ENCODE measurements at regions not wholly inside any gene's neighbourhood (a gene's known extent, or its start where the extent isn't known, plus 50 kb on each side); places are given as distances from the start of the nearest gene placed in this dataset.

- Mint-ChIP-seq H3K9me3 (peaks cover 0 to 4% (median 0%) of the 10 kb centered on the region in 3 donors), H3K4me1 (no peaks in the 10 kb centered on the region), H3K36me3 (peaks cover 3% of the 10 kb centered on the region), H3K27ac (no peak overlapping the region), H3K27me3 (no peaks in the 10 kb centered on the region), H3K4me3 (no peak overlapping the region)
Measured at GRCh38 chr6:126127659-126128058, 141.3 kb downstream of the TRMT11 start.

- Mint-ChIP-seq H3K36me3 (peaks cover 8% of the 10 kb centered on the region), H3K9me3 (peaks cover 0 to 23% (median 5%) of the 10 kb centered on the region in 3 donors), H3K4me3 (no peak overlapping the region), H3K27me3 (no peaks in the 10 kb centered on the region), H3K27ac (no peak overlapping the region), H3K4me1 (no peaks in the 10 kb centered on the region)
Measured at GRCh38 chr6:126131246-126131645, 144.9 kb downstream of the TRMT11 start.

- H3K9me3 Mint-ChIP-seq, result peaks cover 0 to 32% (median 6%) of the 10 kb centered on the region in 3 donors
- peaks cover 11% of the 10 kb centered on the region for H3K36me3 Mint-ChIP-seq
- no peaks in the 10 kb centered on the region for H3K4me1 Mint-ChIP-seq
Measured at GRCh38 chr6:126133984-126134383, 147.6 kb downstream of the TRMT11 start.

GRCh38 chr6:126134491-126134890 is 148.2 kb downstream of the TRMT11 start:
- H3K27me3 Mint-ChIP-seq, result no peaks in the 10 kb centered on the region
- H3K4me1 Mint-ChIP-seq, result no peaks in the 10 kb centered on the region
- no peak overlapping the region for H3K27ac Mint-ChIP-seq
- H3K36me3 Mint-ChIP-seq, result peaks cover 11% of the 10 kb centered on the region
- peaks cover 0 to 32% (median 6%) of the 10 kb centered on the region in 3 donors for H3K9me3 Mint-ChIP-seq
- H3K4me3 Mint-ChIP-seq, result no peak overlapping the region

More at GRCh38 chr6:126133984-126134383, 147.6 kb downstream of the TRMT11 start:
- no peak overlapping the region for H3K27ac Mint-ChIP-seq
- H3K4me3 Mint-ChIP-seq, result no peak overlapping the region
- H3K27me3 Mint-ChIP-seq, result no peaks in the 10 kb centered on the region

GRCh38 chr6:126140015-126140414 is 153.7 kb downstream of the TRMT11 start:
- no peaks in the 10 kb centered on the region for H3K4me1 Mint-ChIP-seq
- H3K4me3 Mint-ChIP-seq, result no peak overlapping the region
- H3K9me3 Mint-ChIP-seq, result peaks cover 0 to 17% (median 2%) of the 10 kb centered on the region in 3 donors
- no peak overlapping the region for H3K27ac Mint-ChIP-seq
- H3K36me3 Mint-ChIP-seq, result peaks cover 2% of the 10 kb centered on the region
- no peaks in the 10 kb centered on the region for H3K27me3 Mint-ChIP-seq

- no peaks in the 10 kb centered on the region for H3K9me3 Mint-ChIP-seq
- H3K27me3 Mint-ChIP-seq, result no peaks in the 10 kb centered on the region
- H3K36me3 Mint-ChIP-seq, result no peaks in the 10 kb centered on the region
- no peak overlapping the region for H3K4me3 Mint-ChIP-seq
- no peaks in the 10 kb centered on the region for H3K4me1 Mint-ChIP-seq
- no peak overlapping the region for H3K27ac Mint-ChIP-seq
Measured at GRCh38 chr6:126143761-126144251, 157.5 kb downstream of the TRMT11 start.

- Mint-ChIP-seq H3K27me3 (no peaks in the 10 kb centered on the region), H3K36me3 (no peaks in the 10 kb centered on the region), H3K4me1 (no peaks in the 10 kb centered on the region), H3K27ac (no peak overlapping the region), H3K9me3 (no peaks in the 10 kb centered on the region), H3K4me3 (no peak overlapping the region)
Measured at GRCh38 chr6:126145351-126145750, 159.0 kb downstream of the TRMT11 start.

- no peak overlapping the region for H3K4me3 Mint-ChIP-seq
- H3K4me1 Mint-ChIP-seq, result no peaks in the 10 kb centered on the region
- H3K36me3 Mint-ChIP-seq, result no peaks in the 10 kb centered on the region
- no peaks in the 10 kb centered on the region for H3K9me3 Mint-ChIP-seq
- no peak overlapping the region for H3K27ac Mint-ChIP-seq
- H3K27me3 Mint-ChIP-seq, result no peaks in the 10 kb centered on the region
Measured at GRCh38 chr6:126147291-126147815, 161.0 kb downstream of the TRMT11 start.

- Mint-ChIP-seq H3K9me3 (no peaks in the 10 kb centered on the region), H3K27me3 (no peaks in the 10 kb centered on the region), H3K36me3 (no peaks in the 10 kb centered on the region), H3K4me1 (no peaks in the 10 kb centered on the region), H3K4me3 (no peak overlapping the region), H3K27ac (no peak overlapping the region)
Measured at GRCh38 chr6:126148853-126149252, 162.5 kb downstream of the TRMT11 start.

GRCh38 chr6:126152372-126152745 is 166.0 kb downstream of the TRMT11 start:
- Mint-ChIP-seq H3K36me3 (no peaks in the 10 kb centered on the region), H3K27me3 (no peaks in the 10 kb centered on the region), H3K9me3 (no peaks in the 10 kb centered on the region), H3K4me1 (peaks cover 0 to 5% (median 3%) of the 10 kb centered on the region in 3 donors), H3K4me3 (no peak overlapping the region), H3K27ac (no peak overlapping the region)

GRCh38 chr6:126153661-126154060 is 167.3 kb downstream of the TRMT11 start:
- Mint-ChIP-seq H3K4me1 (peaks cover 0 to 6% (median 3%) of the 10 kb centered on the region in 3 donors), H3K9me3 (no peaks in the 10 kb centered on the region), H3K4me3 (no peak overlapping the region), H3K36me3 (no peaks in the 10 kb centered on the region), H3K27ac (no peak overlapping the region), H3K27me3 (no peaks in the 10 kb centered on the region)

- peaks cover 0 to 6% (median 3%) of the 10 kb centered on the region in 3 donors for H3K4me1 Mint-ChIP-seq
- H3K36me3 Mint-ChIP-seq, result no peaks in the 10 kb centered on the region
- H3K9me3 Mint-ChIP-seq, result no peaks in the 10 kb centered on the region
- H3K27ac Mint-ChIP-seq, result no peak overlapping the region
- H3K4me3 Mint-ChIP-seq, result no peak overlapping the region
- no peaks in the 10 kb centered on the region for H3K27me3 Mint-ChIP-seq
Measured at GRCh38 chr6:126156973-126157372, 170.6 kb downstream of the TRMT11 start.

- Mint-ChIP-seq H3K9me3 (peaks cover 3 to 15% (median 4%) of the 10 kb centered on the region in 3 donors), H3K4me3 (no peak overlapping the region), H3K27me3 (no peaks in the 10 kb centered on the region), H3K4me1 (peaks cover 0 to 5% (median 0%) of the 10 kb centered on the region in 3 donors), H3K27ac (no peak overlapping the region), H3K36me3 (no peaks in the 10 kb centered on the region)
Measured at GRCh38 chr6:126167726-126168125, 172.2 kb upstream of the CENPW start.

GRCh38 chr6:126170433-126170832 is 169.5 kb upstream of the CENPW start:
- peaks cover 1% of the 10 kb centered on the region for H3K36me3 Mint-ChIP-seq
- H3K4me1 Mint-ChIP-seq, result peaks cover 0 to 5% (median 0%) of the 10 kb centered on the region in 3 donors
- no peak overlapping the region for H3K27ac Mint-ChIP-seq
- no peak overlapping the region for H3K4me3 Mint-ChIP-seq
- H3K9me3 Mint-ChIP-seq, result peaks cover 1 to 5% (median 3%) of the 10 kb centered on the region in 3 donors
- H3K27me3 Mint-ChIP-seq, result no peaks in the 10 kb centered on the region

GRCh38 chr6:126170978-126171382 is 168.9 kb upstream of the CENPW start:
- Mint-ChIP-seq H3K27me3 (no peaks in the 10 kb centered on the region), H3K27ac (no peak overlapping the region), H3K36me3 (peaks cover 1% of the 10 kb centered on the region), H3K4me3 (no peak overlapping the region), H3K4me1 (peaks cover 0 to 5% (median 0%) of the 10 kb centered on the region in 3 donors), H3K9me3 (peaks cover 0 to 3% (median 0%) of the 10 kb centered on the region in 3 donors)

GRCh38 chr6:126172131-126172530 is 167.8 kb upstream of the CENPW start:
- H3K4me3 Mint-ChIP-seq, result no peak overlapping the region
- no peak overlapping the region for H3K27ac Mint-ChIP-seq
- H3K36me3 Mint-ChIP-seq, result peaks cover 1% of the 10 kb centered on the region
- peaks cover 0 to 5% (median 0%) of the 10 kb centered on the region in 3 donors for H3K4me1 Mint-ChIP-seq
- H3K27me3 Mint-ChIP-seq, result no peaks in the 10 kb centered on the region
- peaks cover 0 to 3% (median 0%) of the 10 kb centered on the region in 3 donors for H3K9me3 Mint-ChIP-seq
